HG02970 (cell line): ENCODE measurements at regions not wholly inside any gene's neighbourhood (a gene's known extent, or its start where the extent isn't known, plus 50 kb on each side); places are given as distances from the start of the nearest gene placed in this dataset.
A peak's percentile ranks its signal among the peaks of the same experiment; 100 is the strongest.
"Not testable (repeated sequence)": the region's sequence is repeated elsewhere in the genome, so short reads cannot be mapped to it uniquely, and the experiment has no call there.

Experiments used
- ATAC-seq: cut with Tn5 transposase; IDR thresholded peaks from one replicate; pipeline ENCODE4 v1.9.1; 2021; ENCODE audit warnings: mild to moderate bottlenecking, moderate library complexity, moderate number of reproducible peaks; ENCODE audit not compliant: unreplicated experiment, low FRiP score

DNA sequence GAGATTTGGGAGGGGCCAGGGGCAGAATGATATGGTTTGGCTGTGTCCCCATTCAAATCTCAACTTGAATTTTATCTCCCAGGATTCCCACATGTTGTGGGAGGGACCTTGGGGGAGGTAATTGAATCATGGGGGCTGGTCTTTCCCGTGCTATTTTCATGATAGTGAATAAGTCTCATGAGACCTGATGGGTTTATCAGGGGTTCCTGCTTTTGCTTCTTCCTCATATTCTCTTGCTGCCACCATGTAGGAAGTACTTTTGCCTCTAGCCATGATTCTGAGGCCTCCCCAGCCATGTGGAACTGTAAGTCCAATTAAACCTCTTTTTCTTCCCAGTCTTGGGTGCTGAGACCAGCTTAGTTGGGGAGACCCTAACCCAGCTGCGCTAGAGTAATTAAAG lies 462.9 kb downstream of the REEP3 start:
- ATAC-seq = not testable (repeated sequence)

DNA sequence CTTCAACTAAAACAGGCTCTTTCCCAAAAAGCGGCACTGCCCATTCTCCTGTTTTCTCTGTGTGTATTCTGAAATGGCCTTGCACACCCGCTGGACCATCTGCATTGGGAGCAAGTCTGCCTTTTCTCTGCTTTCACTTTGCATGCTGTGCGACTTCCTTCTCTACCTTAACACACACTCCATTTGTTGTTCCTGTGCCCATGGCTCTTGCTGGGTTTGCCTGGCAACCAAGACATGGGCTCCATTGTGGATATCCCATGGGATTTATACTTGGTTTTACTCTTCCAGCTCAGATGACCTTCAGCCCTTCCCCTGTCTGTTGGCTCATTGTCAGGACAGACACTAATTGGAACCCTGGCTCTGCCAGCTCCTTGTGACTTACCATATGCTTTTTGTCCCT lies 465.3 kb downstream of the REEP3 start:
- ATAC-seq = no peak

- no peak for ATAC-seq
These were observed 466.0 kb downstream of the REEP3 start for GRCh38 chr10:63987212-63987611.

- ATAC-seq = no peak
These were observed 473.2 kb downstream of the REEP3 start for GRCh38 chr10:63994371-63994770.

- no peak for ATAC-seq
These were observed 486.0 kb downstream of the REEP3 start for GRCh38 chr10:64007157-64007556.

DNA sequence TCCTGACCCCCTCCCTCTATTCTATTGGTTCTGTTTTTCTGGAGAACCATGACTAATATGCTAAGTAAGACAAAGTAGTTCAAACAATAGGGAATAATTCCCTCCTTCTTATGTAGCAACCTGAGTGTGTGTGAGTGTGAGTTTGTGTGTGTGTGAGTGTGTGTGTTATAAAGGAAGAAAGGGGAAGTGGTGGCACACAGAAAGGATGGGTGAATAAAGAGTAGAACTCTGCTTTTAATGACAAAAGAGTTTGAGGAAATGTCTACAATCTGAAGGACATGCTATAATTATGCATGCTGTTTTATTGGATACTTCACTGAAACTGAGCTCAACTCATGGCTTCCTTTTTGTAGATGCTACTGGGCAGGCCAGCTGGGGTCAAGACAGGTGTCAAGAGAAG lies 489.5 kb downstream of the REEP3 start:
- ATAC-seq = no peak

- no peak for ATAC-seq
These were observed 490.9 kb downstream of the REEP3 start for GRCh38 chr10:64011912-64012714.

DNA sequence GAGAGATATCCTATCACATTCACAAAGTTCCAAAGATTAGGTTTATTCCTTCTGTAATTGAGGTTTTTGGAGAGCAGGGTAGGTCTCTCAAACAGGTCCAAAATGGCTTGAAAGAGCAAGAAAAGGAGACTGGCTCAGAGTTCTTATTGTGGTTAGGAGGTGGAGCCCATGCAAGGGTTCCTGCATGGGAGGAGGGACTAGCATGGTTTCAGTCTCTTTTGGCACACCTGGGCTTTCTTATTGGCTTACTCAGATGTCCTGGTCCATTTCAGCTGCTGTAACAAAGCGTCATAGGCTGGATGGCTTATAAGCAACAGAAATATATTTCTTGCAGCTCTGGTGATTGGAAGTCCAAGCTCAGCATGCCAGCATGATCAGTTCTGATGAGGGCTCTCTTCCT lies 493.1 kb downstream of the REEP3 start:
- no peak for ATAC-seq

GRCh38 chr10:64023926-64024470 lies 502.8 kb downstream of the REEP3 start:
- ATAC-seq = no peak

DNA sequence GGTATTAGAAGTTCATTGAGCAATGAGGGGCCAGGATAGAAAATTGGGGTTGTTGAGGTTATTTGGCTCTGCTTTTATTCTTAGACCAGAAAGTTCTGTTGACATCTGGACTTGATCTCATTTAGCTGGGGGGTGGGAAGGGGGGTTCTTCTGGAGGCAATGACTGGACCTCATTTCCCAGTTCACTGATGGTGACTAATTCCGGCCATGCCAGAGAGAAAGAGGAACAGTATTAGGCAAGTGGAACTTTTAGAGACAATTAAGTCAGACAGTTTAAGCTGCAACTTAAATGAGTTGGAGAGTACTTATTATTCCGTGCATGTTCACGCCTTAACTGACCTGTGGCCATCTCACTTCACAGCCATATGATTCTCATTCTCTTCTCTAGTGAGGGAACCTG lies 512.5 kb downstream of the REEP3 start:
- ATAC-seq = no peak

DNA sequence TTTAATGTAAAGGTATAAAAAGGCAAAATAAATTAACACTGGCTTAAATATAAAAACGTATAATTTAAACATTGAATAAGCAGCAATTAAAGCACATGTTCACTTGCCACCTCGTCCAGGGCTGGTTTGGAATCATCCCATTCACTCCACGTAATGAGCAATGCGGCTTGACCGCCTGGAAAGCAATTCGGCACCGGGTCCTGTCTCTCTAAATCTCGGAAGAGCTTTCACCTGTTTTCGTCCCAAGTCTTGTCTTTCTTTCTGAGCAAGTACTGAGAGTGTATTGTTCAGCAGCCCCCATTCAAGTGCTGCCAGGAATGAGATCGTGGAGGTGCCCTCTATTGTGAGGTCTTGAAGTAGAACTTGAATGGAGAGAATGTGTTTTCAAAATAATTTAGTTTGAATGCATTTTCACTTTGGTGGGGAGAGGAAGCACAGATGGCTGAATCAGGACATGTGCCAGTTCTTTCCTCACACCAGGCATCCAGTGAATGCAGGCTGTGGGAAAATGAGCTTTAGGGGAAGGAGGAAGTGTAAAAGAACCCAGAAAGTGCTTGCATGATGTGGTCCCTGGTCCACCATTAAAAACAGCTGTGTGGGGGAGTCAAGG lies 515.2 kb downstream of the REEP3 start:
- ATAC-seq = no peak

DNA sequence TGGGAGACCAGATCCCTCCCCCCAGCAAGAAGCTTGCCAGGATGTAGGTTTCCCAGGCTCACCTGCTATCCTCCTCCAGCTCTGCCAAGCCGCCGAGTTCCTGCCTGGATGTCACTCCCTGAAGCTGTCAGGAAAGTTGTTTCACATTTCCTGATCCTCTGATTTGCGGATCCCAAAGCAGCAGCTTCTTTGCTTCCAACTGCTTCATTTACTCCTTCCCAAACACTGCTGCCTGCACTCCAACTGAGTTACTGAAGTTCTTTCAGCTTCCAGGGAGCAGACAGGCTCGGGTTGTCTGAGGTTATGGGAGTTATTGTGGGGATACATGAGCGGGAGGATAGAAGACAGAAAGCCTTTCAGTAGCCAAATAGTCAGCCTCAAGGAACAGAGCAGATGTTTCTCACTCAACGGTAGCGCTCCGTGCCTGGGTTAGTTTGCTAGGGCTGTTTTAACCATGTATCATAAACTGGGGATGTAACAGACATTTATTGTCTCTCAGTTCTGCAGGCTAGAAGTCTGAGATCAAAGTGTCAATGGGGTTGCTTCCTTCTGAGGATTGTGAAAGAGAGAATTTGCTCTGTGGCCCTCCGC lies 516.0 kb downstream of the REEP3 start:
- ATAC-seq = no peak

DNA sequence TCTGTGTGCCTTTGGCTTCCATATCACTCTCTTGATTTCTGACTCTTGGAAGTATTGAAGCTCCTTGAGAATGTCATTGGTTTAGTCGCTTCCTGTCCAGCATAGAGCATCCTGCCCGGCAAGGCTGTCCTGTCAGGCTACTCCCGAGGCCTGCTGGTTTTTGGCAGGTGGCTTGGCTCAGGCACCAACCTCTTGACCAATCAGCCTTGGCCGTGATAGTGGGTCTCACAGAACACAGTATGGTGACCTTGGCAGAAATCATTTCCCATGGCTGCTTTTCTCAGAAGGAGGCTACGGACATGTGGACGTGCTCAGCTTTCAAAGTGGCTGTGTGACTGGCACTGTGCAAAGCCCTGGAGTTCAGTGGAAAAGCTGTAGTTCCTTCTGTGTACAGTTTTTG lies 516.9 kb downstream of the REEP3 start:
- no peak for ATAC-seq

- no peak for ATAC-seq
These were observed 518.0 kb downstream of the REEP3 start for GRCh38 chr10:64039198-64039597.

- ATAC-seq = peak; percentile 14
These were observed 519.6 kb downstream of the REEP3 start for GRCh38 chr10:64040781-64041180.

GRCh38 chr10:64041185-64041988 lies 520.2 kb downstream of the REEP3 start:
- peak; percentile 93 for ATAC-seq

GRCh38 chr10:64041989-64042490 lies 520.8 kb downstream of the REEP3 start:
- no peak for ATAC-seq

DNA sequence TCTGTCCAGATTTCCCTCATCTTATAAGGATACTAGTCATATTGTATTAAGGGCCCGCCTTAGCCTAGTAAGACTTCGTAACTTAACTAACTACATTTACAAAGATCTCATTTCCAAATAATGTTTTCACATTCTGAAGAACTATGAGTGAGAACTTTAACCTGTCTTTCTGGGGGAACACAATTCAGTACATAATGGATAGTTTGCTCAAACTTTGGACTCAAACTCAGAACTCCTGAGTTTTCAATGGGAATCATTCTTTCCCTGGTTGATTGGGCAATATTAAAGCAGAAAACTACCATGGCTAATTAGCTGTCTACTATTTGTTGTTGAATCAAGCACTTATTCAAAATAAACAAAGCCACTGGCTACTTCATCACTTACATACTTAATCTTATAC lies 522.9 kb downstream of the REEP3 start:
- ATAC-seq = no peak

DNA sequence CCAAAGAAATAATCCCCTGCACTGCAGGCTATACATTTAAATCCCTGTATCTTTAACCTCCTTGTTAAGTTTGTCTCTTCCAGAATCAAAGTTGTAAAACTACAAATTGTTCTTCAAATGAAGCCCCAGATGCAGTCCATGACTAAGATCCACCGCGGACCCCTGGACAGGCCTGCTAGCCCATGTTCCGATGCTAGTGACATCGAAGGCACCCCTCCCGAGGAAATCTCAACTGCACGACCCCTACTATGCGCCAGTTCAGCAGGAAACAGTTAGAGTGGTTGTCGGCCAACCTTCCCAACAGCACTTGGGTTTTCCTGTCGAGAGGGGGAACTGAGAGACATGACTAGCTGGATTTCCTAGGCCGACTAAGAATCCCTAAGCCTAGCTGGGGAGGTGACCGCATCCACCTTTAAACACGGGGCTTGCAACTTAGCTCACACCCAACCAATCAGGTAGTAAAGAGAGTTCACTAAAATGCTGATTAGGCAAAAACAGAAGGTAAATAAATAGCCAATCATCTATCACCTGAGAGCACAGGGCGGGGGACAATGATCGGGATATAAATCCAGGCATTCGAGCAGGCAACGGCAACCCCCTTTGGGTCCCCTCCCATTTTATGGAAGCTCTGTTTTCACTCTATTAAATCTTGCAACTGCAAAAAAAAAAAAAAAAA lies 523.9 kb downstream of the REEP3 start:
- not testable (repeated sequence) for ATAC-seq

DNA sequence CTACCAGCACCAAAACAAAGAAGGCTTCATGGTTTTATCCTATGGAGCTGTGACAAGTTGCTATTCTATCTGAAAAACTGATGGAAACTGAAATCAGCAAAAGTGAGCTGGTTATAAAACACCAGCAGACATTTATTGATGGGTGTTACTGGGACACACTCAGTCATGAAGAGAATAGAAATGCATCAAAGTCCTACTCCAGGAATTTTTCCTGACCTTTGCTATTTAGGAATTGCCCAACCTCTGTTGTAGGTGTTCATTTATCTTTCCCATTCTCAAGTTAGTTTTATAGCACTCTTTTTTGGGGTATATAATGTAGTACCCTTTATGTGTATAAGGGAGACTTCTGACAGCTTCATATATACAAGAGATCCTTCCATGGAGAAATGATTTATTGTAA lies 533.2 kb downstream of the REEP3 start:
- ATAC-seq = no peak
